HCT116 (cell line): ENCODE measurements at regions not wholly inside any gene's neighbourhood (a gene's known extent, or its start where the extent isn't known, plus 50 kb on each side); places are given as distances from the start of the nearest gene placed in this dataset.

Source experiments
- ATAC-seq: fragments of 200-7000 bp; cut with Tn5 transposase; 2 replicates; pipeline ENCODE4 v1.9.1; 2020; ENCODE audit warnings: mild to moderate bottlenecking, moderate library complexity
- BruUV-seq: library from RNA; stranded (reverse); fragments of 400-500 nt; replicated peaks from 2 replicates; lab custom pipeline; 2021; lab: Mats Ljungman, UMichigan
- CTCF ChIA-PET: fragments of 300-600 bp; sonication (Branson Sonifier 250); formaldehyde crosslinking; loops from one replicate; lab custom pipeline; 2021; ENCODE audit warnings: antibody characterized with exemption; lab: Charles Lee
- POLR2A ChIA-PET: fragments of 300-600, 350-600 bp; sonication (Branson Sonifier 250); formaldehyde crosslinking; loops from one replicate; lab custom pipeline; 2021; ENCODE audit warnings: antibody characterized with exemption; lab: Charles Lee
- RAD21 ChIA-PET, 2 experiments: fragments of 300-600 bp; sonication (Branson Sonifier 250); formaldehyde crosslinking; loops; one replicate each; lab custom pipeline; 2023; ENCODE audit warnings: low total read pairs in 2 of 2; ENCODE audit not compliant: uncharacterized antibody in 2 of 2, unreplicated experiment in 2 of 2, low non-redundant PET in 1 of 2; lab: Charles Lee
- DNase-seq: peaks from one replicate; pipeline ENCODE4 v3.0.0-alpha.2; 2010; ENCODE audit warnings: low read depth, low spot score
- H2AFZ ChIP-seq: fragments of 200-600 bp; shearing (Covaris generic), sonication (generic); 2 replicates; pipeline ENCODE4 v1.6.1; 2017; ENCODE audit warnings: low read depth, mixed run types, mixed read lengths, antibody characterized with exemption, low read length; ENCODE audit not compliant: poor library complexity, severe bottlenecking
- H3K27ac ChIP-seq: 2 replicates; pipeline ENCODE4 v1.5.1; 2012; ENCODE audit warnings: low read depth, low read length
- H3K27me3 ChIP-seq: fragments of 200-600 bp; sonication (generic); 2 replicates; pipeline ENCODE4 v1.6.1; 2016; ENCODE audit warnings: mixed run types, low read length, mixed read lengths; ENCODE audit not compliant: insufficient read depth
- H3K36me3 ChIP-seq, 2 experiments: fragments of 200-500 bp in 1 of 2; fragments of 200-600 bp in 1 of 2; sonication (Bioruptor generic) in 1 of 2; sonication (generic) in 1 of 2; 2 replicates each; pipeline versions ENCODE4 v1.5.1 to v1.6.1; 2014 to 2016; ENCODE audit warnings: low read length in 2 of 2, inconsistent platforms in 1 of 2, mixed read lengths in 1 of 2, mixed run types in 1 of 2; ENCODE audit not compliant: insufficient read depth in 2 of 2, control insufficient read depth in 1 of 2
- H3K4me1 ChIP-seq, 2 experiments: fragments of 200-600 bp in 1 of 2; sonication (generic) in 1 of 2; 2 replicates each; pipeline versions ENCODE4 v1.5.1 to v1.6.1; 2012 to 2017; ENCODE audit warnings: low read length in 2 of 2, inconsistent platforms in 1 of 2, mild to moderate bottlenecking in 1 of 2, mixed read lengths in 1 of 2, mixed run types in 1 of 2, moderate library complexity in 1 of 2; ENCODE audit not compliant: insufficient read depth in 2 of 2, control insufficient read depth in 1 of 2
- H3K4me2 ChIP-seq: fragments of 200-600 bp; sonication (generic); 2 replicates; pipeline ENCODE4 v1.6.1; 2017; ENCODE audit warnings: mixed run types, low read length, mixed read lengths
- H3K4me3 ChIP-seq, 2 experiments: fragments of 200-600 bp in 1 of 2; sonication (generic) in 1 of 2; replicated peaks in 1 of 2; 2 replicates each; pipeline ENCODE4 v1.5.1; 2011 to 2016; ENCODE audit warnings: low read length in 2 of 2, control low read depth in 1 of 2, low read depth in 1 of 2, mild to moderate bottlenecking in 1 of 2, mixed read lengths in 1 of 2, mixed run types in 1 of 2
- H3K79me2 ChIP-seq: fragments of 200-600 bp; sonication (generic); 2 replicates; pipeline ENCODE4 v1.6.1; 2017; ENCODE audit warnings: mild to moderate bottlenecking, mixed run types, low read length, moderate library complexity, mixed read lengths; ENCODE audit not compliant: insufficient read depth
- H3K9ac ChIP-seq: fragments of 200-600 bp; sonication (generic); 2 replicates; pipeline ENCODE4 v1.6.1; 2016; ENCODE audit warnings: low read length, mixed read lengths
- H3K9me2 ChIP-seq: fragments of 200-600 bp; sonication (generic), shearing (Covaris generic); 2 replicates; pipeline ENCODE4 v1.6.1; 2017; ENCODE audit warnings: mixed run types, mild to moderate bottlenecking, moderate library complexity; ENCODE audit not compliant: insufficient read depth
- H3K9me3 ChIP-seq, 2 experiments: fragments of 200-500 bp in 1 of 2; fragments of 200-600 bp in 1 of 2; sonication (Bioruptor generic) in 1 of 2; sonication (generic) in 1 of 2; 2 replicates each; pipeline ENCODE4 v1.6.1; 2014 to 2017; ENCODE audit warnings: low read length in 2 of 2, mixed read lengths in 2 of 2, inconsistent platforms in 1 of 2, low read depth in 1 of 2, mild to moderate bottlenecking in 1 of 2, mixed run types in 1 of 2, moderate library complexity in 1 of 2; ENCODE audit not compliant: control insufficient read depth in 1 of 2, insufficient read depth in 1 of 2
- H4K20me1 ChIP-seq: fragments of 200-600 bp; sonication (generic), shearing (Covaris generic); 2 replicates; pipeline ENCODE4 v1.6.1; 2017; ENCODE audit warnings: mixed run types, mild to moderate bottlenecking, moderate library complexity; ENCODE audit not compliant: insufficient read depth
- ATF3 ChIP-seq: IDR thresholded peaks from 2 replicates; pipeline ENCODE4 v1.6.1; 2012
- CBX3 ChIP-seq: IDR thresholded peaks from 2 replicates; pipeline ENCODE4 v1.6.1; 2012; ENCODE audit warnings: low read depth
- CEBPB ChIP-seq: IDR thresholded peaks from 2 replicates; pipeline ENCODE4 v1.6.1; 2012; ENCODE audit warnings: low read depth
- CTCF ChIP-seq, 3 experiments: fragments of 200-600 bp in 1 of 3; sonication (generic) in 1 of 3; IDR thresholded peaks in 2 of 3; conservative IDR thresholded peaks in 1 of 3; 2 replicates each; pipeline ENCODE4 v1.5.1; 2012 to 2017; ENCODE audit warnings: low read depth in 2 of 3, low read length in 2 of 3, antibody characterized with exemption in 1 of 3, borderline replicate concordance in 1 of 3, control low read depth in 1 of 3, mild to moderate bottlenecking in 1 of 3, mixed read lengths in 1 of 3, mixed run types in 1 of 3, moderate library complexity in 1 of 3; ENCODE audit not compliant: insufficient read depth in 1 of 3
- EZH2 ChIP-seq: fragments of 200-600 bp; sonication (generic); IDR thresholded peaks from 2 replicates; pipeline ENCODE4 v1.6.1; 2017; ENCODE audit warnings: antibody characterized with exemption, mixed run types
- JUND ChIP-seq: IDR thresholded peaks from 2 replicates; pipeline ENCODE4 v1.6.1; 2012
- POLR2A ChIP-seq: IDR thresholded peaks from 2 replicates; pipeline ENCODE4 v1.7.0; 2011; ENCODE audit warnings: borderline replicate concordance; ENCODE audit not compliant: insufficient read depth, insufficient read length; ENCODE audit errors: extremely low read depth
- POLR2AphosphoS5 ChIP-seq: IDR thresholded peaks from 2 replicates; pipeline ENCODE4 v1.6.1; 2011; ENCODE audit warnings: mild to moderate bottlenecking, low read depth, low read length, moderate library complexity
- RAD21 ChIP-seq: IDR thresholded peaks from 2 replicates; pipeline ENCODE4 v1.6.1; 2012; ENCODE audit warnings: low read depth, mild to moderate bottlenecking
- SIN3A ChIP-seq: IDR thresholded peaks from 2 replicates; pipeline ENCODE4 v1.6.1; 2012; ENCODE audit warnings: low read depth
- SP1 ChIP-seq: IDR thresholded peaks from 2 replicates; pipeline ENCODE4 v1.6.1; 2012; ENCODE audit warnings: low read depth
- SRF ChIP-seq: IDR thresholded peaks from 2 replicates; pipeline ENCODE4 v1.6.1; 2012; ENCODE audit warnings: low read depth
- YY1 ChIP-seq: IDR thresholded peaks from 2 replicates; pipeline ENCODE4 v1.6.1; 2011; ENCODE audit warnings: low read length, low read depth, moderate library complexity, mild to moderate bottlenecking; ENCODE audit not compliant: insufficient replicate concordance; ENCODE audit errors: extremely low read depth
- ZBTB33 ChIP-seq: IDR thresholded peaks from 2 replicates; pipeline ENCODE4 v1.6.1; 2011; ENCODE audit warnings: mild to moderate bottlenecking, low read length, moderate library complexity; ENCODE audit not compliant: insufficient replicate concordance; ENCODE audit errors: extremely low read depth
- ZFX ChIP-seq: fragments of 450-650 bp; IDR thresholded peaks from 2 replicates; pipeline ENCODE4 v1.6.1; 2017
- ZNF274 ChIP-seq: fragments of 200-500 bp; sonication (Bioruptor generic); IDR thresholded peaks from 2 replicates; pipeline ENCODE4 v1.6.1; 2014; ENCODE audit warnings: mild to moderate bottlenecking, low read depth, low read length, inconsistent platforms
- intact Hi-C: fragments of 100-400 bp; cut with micrococcal nuclease; formaldehyde crosslinking; loops from 2 replicates; pipeline ENCODE4 v1.10.0; 2022
- TF ChIP-seq, protein P1 (sequence below): IDR thresholded peaks from 2 replicates; pipeline ENCODE4 v1.6.1; 2012
- TF ChIP-seq, protein P2 (sequence below): IDR thresholded peaks from 2 replicates; pipeline ENCODE4 v1.6.1; 2012; ENCODE audit warnings: low read depth

- Histone ChIP-seq H3K27me3 (no peaks in the 10 kb centered on the region), H3K27ac (no peak overlapping the region), H3K9me3 (no peaks in the 10 kb centered on the region), H3K9ac (no peak overlapping the region), H2AFZ (no peak overlapping the region), H3K4me2 (no peak overlapping the region), H3K4me1 (peaks cover 0 to 5% of the 10 kb centered on the region in 2 experiments; a peak in 2 of 4 replicates), H3K79me2 (no peaks in the 10 kb centered on the region), H3K36me3 (no peaks in the 10 kb centered on the region), H3K4me3 (no peak overlapping the region), H4K20me1 (no peaks in the 10 kb centered on the region), H3K9me2 (no peaks in the 10 kb centered on the region)
- POLR2A ChIA-PET, result no interaction called here
- intact Hi-C loops, result no loop called here
- TF ChIP-seq ATF3 (no peak), SIN3A (no peak), YY1 (no peak), POLR2AphosphoS5 (no peak), ZBTB33 (no peak), POLR2A (no peak), RAD21 (no peak), SRF (no peak), ZFX (no peak), EZH2 (no peak), SP1 (no peak), CTCF (IDR thresholded peaks at IDR 0.05 in 2 of 3, conservative IDR thresholded peaks at IDR 0.05 in 1 of 3; ENCODE audit: borderline replicate concordance in 1 of 3, insufficient read depth in 1 of 3, low read depth in 2 of 3, low read length in 2 of 3) (no peak), CEBPB (no peak), ZNF274 (no peak), JUND (no peak), CBX3 (no peak)
- TF ChIP-seq, protein P1, sequence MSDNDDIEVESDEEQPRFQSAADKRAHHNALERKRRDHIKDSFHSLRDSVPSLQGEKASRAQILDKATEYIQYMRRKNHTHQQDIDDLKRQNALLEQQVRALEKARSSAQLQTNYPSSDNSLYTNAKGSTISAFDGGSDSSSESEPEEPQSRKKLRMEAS, result no peak
- TF ChIP-seq, protein P2, sequence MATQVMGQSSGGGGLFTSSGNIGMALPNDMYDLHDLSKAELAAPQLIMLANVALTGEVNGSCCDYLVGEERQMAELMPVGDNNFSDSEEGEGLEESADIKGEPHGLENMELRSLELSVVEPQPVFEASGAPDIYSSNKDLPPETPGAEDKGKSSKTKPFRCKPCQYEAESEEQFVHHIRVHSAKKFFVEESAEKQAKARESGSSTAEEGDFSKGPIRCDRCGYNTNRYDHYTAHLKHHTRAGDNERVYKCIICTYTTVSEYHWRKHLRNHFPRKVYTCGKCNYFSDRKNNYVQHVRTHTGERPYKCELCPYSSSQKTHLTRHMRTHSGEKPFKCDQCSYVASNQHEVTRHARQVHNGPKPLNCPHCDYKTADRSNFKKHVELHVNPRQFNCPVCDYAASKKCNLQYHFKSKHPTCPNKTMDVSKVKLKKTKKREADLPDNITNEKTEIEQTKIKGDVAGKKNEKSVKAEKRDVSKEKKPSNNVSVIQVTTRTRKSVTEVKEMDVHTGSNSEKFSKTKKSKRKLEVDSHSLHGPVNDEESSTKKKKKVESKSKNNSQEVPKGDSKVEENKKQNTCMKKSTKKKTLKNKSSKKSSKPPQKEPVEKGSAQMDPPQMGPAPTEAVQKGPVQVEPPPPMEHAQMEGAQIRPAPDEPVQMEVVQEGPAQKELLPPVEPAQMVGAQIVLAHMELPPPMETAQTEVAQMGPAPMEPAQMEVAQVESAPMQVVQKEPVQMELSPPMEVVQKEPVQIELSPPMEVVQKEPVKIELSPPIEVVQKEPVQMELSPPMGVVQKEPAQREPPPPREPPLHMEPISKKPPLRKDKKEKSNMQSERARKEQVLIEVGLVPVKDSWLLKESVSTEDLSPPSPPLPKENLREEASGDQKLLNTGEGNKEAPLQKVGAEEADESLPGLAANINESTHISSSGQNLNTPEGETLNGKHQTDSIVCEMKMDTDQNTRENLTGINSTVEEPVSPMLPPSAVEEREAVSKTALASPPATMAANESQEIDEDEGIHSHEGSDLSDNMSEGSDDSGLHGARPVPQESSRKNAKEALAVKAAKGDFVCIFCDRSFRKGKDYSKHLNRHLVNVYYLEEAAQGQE, result no peak
- DNase-seq, result no peak
- ATAC-seq, result no peak
- BruUV-seq, result no TSS peak
- RAD21 ChIA-PET, result no interaction called here
- CTCF ChIA-PET, result no interaction called here
Observed at GRCh38 chr12:31872831-31873604, 86.2 kb upstream of the RESF1 start.
